ENCODE measurements at regions not wholly inside any gene's neighbourhood (a gene's known extent, or its start where the extent isn't known, plus 50 kb on each side); places are given as distances from the start of the nearest gene placed in this dataset.
A peak's percentile ranks its signal among the peaks of the same experiment; 100 is the strongest.
"Not testable (repeated sequence)": the region's sequence is repeated elsewhere in the genome, so short reads cannot be mapped to it uniquely, and the experiment has no call there.

- no peak for ATAC-seq
- DNase-seq = no peak
- intact Hi-C loops (cut with DNase I, micrococcal nuclease) = no loop called here
Measured at GRCh38 chr17:13120864-13121263, 103.0 kb upstream of the ELAC2 start.

- intact Hi-C loops (cut with DNase I, micrococcal nuclease) = no loop called here
- DNase-seq (no peak), ATAC-seq (no peak)
Measured at GRCh38 chr17:13118311-13118710, 100.5 kb upstream of the ELAC2 start.

GRCh38 chr17:13117616-13118015, 99.8 kb upstream of the ELAC2 start:
- no peak for ATAC-seq
- DNase-seq = no peak
- intact Hi-C loops (cut with DNase I, micrococcal nuclease) = no loop called here

GRCh38 chr17:13114601-13115031, 96.8 kb upstream of the ELAC2 start:
- intact Hi-C loops (cut with DNase I, micrococcal nuclease) = no loop called here
- peak in 1 of 2 donors; percentile 31 for DNase-seq
- ATAC-seq = peak; percentile 86

GRCh38 chr17:13113821-13114525, 96.1 kb upstream of the ELAC2 start:
- intact Hi-C loops (cut with DNase I, micrococcal nuclease) = no loop called here
- DNase-seq (no peak), ATAC-seq (no peak)

GRCh38 chr17:13107676-13108235, 89.9 kb upstream of the ELAC2 start:
- ATAC-seq (no peak), DNase-seq (no peak)
- intact Hi-C loops (cut with DNase I, micrococcal nuclease) = no loop called here

- DNase-seq (no peak), ATAC-seq (no peak)
- intact Hi-C loops (cut with DNase I, micrococcal nuclease) = no loop called here
Measured at GRCh38 chr17:13106171-13106570, 88.3 kb upstream of the ELAC2 start.

GRCh38 chr17:13104576-13104975, 86.7 kb upstream of the ELAC2 start:
- ATAC-seq = no peak
- intact Hi-C loops (cut with DNase I, micrococcal nuclease) = no loop called here
- no peak for DNase-seq

GRCh38 chr17:13102477-13102876, 84.7 kb upstream of the ELAC2 start:
- ATAC-seq (no peak), DNase-seq (no peak)
- intact Hi-C loops (cut with DNase I, micrococcal nuclease) = no loop called here

GRCh38 chr17:13099926-13100325, 82.1 kb upstream of the ELAC2 start:
- intact Hi-C loops (cut with DNase I, micrococcal nuclease) = no loop called here
- DNase-seq = no peak
- ATAC-seq = no peak

- no peak for DNase-seq
- ATAC-seq = no peak
Measured at GRCh38 chr17:13099089-13099735, 81.4 kb upstream of the ELAC2 start.

GRCh38 chr17:13096291-13096690, 78.5 kb upstream of the ELAC2 start:
- DNase-seq (no peak), ATAC-seq (no peak)
- intact Hi-C loops (cut with DNase I, micrococcal nuclease) = no loop called here

More at GRCh38 chr17:13099089-13099735, 81.4 kb upstream of the ELAC2 start:
- intact Hi-C loops (cut with DNase I, micrococcal nuclease) = no loop called here

GRCh38 chr17:13092010-13092409, 74.2 kb upstream of the ELAC2 start:
- intact Hi-C loops (cut with DNase I, micrococcal nuclease); ATAC-seq; DNase-seq: not testable (repeated sequence)

GRCh38 chr17:13088666-13089065, 70.8 kb upstream of the ELAC2 start:
- DNase-seq = no peak
- intact Hi-C loops (cut with DNase I, micrococcal nuclease) = no loop called here
- no peak for ATAC-seq

GRCh38 chr17:13087802-13088201, 70.0 kb upstream of the ELAC2 start:
- ATAC-seq (no peak), DNase-seq (no peak)
- intact Hi-C loops (cut with DNase I, micrococcal nuclease) = no loop called here

- no peak for ATAC-seq
- no peak for DNase-seq
- intact Hi-C loops (cut with DNase I, micrococcal nuclease) = no loop called here
Measured at GRCh38 chr17:13086142-13086769, 68.4 kb upstream of the ELAC2 start.

GRCh38 chr17:13085578-13085977, 67.8 kb upstream of the ELAC2 start:
- no peak for ATAC-seq
- intact Hi-C loops (cut with DNase I, micrococcal nuclease) = no loop called here
- DNase-seq = no peak

GRCh38 chr17:13084420-13084819, 66.6 kb upstream of the ELAC2 start:
- intact Hi-C loops (cut with DNase I, micrococcal nuclease) = no loop called here
- ATAC-seq = no peak

GRCh38 chr17:13078591-13079385, 61.0 kb upstream of the ELAC2 start:
- DNase-seq (no peak), ATAC-seq (no peak)
- intact Hi-C loops (cut with DNase I, micrococcal nuclease) = no loop called here

More at GRCh38 chr17:13084420-13084819, 66.6 kb upstream of the ELAC2 start:
- DNase-seq = no peak

Data from left colon (tissue), 2 donors.